NCI-H2081 (cell line): ENCODE measurements at regions not wholly inside any gene's neighbourhood (a gene's known extent, or its start where the extent isn't known, plus 50 kb on each side); places are given as distances from the start of the nearest gene placed in this dataset.
A peak's percentile ranks its signal among the peaks of the same experiment; 100 is the strongest.
"Not testable (repeated sequence)": the region's sequence is repeated elsewhere in the genome, so short reads cannot be mapped to it uniquely, and the experiment has no call there.

Experiments
- DNase-seq, 2 experiments: peaks; one replicate each; lab custom pipeline; 2025; lab: John Stamatoyannopoulos, UW

DNA sequence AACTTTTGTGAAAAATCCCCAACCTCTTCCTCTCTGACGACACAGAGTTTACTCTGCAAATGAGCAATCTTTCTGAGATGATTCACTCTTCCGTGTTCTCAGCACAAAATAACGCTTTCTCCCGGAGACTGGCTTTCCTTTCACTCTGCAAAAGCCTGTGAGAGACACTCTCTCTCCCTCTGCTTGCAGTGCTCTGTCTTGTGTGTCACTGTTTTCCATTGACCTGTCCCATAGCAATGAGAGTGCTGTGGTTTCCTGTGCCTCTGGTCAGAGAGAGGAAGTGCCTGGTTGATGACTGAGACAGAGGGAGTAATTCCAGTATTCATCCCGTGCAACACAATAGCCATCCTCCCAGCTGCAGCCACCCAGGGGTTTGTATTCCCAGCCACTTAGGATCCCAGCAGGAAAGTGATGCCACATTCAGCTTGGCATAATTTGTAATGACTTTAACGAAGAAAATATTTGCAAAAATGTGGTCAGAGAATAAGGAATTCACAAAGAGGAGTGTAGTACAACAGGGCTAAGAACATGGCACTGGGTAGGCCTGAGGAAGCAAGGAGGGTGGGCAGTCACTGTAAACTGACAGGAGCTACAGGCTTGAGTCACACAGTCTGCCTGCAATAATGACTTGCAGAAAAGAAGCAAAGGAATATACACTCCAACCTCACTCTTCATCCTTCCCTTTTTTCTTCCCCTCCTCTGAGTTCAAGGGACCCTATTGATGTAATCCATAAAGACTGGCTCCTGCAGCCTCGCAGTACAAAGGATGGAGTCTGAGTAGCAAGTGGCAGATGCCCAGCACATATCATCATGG, 463.5 kb upstream of the RGMB start:
- peak; percentile 20 to 56 for DNase-seq

DNA sequence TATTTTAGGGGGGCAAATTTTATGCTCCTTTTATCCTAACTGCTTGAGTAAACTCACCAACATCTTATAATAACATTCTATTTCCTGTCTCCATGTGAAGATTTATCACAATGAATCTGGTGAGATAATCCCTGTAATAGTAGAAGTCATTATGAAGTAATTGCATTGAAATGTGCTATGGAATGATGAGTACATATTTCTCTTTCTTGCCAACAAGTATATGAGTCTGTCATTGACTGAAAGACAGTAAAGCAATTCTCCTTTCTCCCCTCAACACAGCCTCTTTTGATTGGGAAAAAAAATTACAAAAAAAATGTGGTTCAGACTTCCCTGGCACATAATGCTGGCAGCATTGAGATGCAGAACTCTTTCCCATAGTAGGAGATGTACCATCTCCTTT, 459.2 kb upstream of the RGMB start:
- DNase-seq = no peak

DNA sequence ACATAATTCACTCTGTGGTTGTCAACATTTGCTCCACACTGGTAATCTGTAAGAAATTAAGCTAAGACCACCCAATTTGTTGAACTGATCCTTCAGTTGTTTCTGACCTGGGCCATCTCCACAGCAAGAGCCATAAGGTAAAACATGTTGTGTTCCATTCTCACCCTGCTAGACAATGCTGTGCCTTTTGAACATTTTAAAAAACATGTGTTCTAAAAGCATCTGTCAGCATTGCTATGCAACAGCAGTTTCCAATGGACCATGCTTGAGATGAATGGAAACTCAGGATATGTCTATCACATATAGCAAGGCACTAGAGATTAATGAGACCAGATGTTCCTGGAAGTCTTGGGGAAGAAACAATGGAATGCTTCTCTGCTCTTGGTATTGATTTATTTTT, 455.1 kb upstream of the RGMB start:
- DNase-seq = no peak

DNA sequence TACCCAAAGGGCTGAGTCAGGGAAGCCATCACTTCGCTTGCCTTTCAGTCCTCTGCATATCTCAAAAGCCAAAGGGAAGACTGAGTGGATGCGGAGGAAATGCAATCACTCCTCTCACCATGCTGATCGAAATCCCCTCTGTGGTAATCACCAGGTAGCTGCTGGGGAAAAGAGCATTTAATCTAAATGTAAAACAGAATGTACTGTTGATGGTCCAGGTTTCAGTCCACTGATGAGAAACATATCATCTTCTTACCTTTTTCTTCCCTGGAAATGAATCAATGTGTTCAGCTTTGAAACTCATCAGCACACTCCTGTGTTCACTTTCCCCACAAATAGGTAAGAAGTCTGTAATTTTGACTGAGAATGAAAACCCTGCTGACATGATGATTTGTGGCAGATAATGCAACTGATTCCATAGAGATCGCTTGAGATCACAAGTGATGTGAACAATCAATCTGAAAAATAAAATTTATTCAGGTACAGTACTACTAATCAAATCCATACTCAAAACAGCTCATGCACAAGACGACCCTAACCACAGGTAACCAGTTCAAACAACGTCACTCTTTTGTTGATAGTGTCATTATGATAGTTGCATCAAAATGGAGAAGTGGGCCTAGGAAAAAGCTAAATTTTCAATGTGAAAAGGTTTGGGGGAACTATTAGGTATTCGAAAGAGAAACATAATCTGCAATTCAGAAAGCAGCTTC, 454.0 kb upstream of the RGMB start:
- no peak for DNase-seq

DNA sequence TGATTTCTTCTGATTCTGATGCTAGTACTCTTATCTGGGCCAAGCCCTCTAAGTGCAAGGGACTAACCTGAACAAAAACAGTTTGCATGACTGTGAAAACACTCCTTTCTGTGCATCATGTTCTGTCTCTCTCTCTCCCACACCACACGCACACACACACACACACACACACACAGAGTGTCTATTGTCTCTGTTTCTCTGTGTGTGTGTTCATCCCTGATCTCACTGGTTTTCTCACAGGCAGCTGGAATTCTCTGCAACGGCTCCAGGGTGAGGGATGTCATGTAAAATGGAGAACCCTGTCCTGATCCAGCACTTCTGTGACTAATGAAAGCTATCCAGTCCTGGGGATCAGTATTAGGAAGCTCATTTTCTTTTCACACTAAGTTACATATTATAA, 453.1 kb upstream of the RGMB start:
- DNase-seq = no peak

DNA sequence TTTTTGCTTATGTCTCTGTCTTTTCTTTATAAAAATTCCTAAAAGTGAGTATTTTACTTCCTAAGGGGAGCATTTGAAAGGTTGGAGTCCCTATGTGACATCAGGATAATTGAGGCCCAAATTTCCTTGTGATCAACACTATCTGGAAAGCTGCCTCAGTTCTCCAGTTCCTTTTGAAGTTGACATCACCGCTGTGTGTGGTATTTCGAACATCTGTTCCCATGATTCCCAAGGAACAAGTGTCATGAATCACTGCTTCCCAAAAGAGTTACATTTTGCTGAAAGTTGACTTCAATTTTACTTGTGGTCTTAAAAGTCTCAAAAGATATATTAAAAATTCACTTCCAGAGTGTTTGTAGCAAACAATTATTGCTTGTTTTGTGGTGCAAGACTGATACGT, 452.1 kb upstream of the RGMB start:
- DNase-seq = no peak

DNA sequence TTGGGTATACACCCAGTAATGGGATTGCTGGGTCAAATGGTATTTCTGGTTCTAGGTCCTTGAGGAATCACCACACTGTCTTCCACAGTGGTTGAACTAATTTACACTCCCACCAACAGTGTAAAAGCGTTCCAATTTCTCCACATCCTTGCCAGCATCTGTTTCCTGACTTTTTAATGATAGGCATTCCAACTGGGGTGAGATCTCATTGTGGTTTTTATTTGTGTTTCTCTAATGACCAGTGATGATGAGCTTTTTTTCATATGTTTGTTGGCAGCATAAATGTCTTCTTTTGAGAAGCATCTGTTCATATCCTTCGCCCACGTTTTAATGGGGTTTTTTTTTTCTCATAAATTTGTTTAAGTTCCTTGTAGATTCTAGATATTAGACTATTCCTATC, 448.3 kb upstream of the RGMB start:
- not testable (repeated sequence) for DNase-seq

DNA sequence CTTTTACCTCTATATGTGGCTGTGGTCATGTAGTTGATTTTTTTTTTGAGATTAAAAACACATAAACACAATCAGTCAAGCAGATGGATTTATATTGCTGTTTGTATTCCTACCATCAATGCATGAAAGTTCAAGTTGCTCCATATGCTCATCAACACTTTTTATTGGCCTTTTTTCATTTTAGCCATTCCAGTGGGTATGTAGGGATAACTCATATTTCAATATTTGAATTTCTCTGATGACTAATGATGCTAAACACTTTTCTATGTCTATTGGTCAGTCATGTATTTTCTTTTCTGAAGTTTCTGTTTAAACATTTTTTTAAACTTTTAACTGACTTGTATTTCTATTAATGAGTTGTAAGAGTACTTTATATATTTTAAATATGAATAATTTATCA, 445.4 kb upstream of the RGMB start:
- no peak for DNase-seq

DNA sequence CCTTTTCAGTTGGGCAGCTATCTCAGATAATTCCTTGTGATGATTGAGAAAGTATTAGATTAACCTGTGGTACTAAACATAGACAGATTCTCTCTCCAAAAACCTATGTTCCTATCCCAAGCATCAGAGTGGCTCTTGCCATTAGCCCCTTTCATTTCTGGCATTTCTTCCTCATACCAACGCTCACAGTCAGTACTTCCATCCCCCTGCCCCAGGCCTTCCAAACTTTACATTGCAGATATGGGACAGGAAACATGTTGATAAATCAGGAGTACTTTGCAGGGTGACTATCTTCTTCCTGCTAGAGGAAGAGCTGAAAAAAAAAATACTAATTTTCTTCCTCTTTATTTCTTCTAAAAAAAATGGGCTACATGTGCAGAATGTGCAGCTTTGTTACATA, 442.6 kb upstream of the RGMB start:
- no peak for DNase-seq

DNA sequence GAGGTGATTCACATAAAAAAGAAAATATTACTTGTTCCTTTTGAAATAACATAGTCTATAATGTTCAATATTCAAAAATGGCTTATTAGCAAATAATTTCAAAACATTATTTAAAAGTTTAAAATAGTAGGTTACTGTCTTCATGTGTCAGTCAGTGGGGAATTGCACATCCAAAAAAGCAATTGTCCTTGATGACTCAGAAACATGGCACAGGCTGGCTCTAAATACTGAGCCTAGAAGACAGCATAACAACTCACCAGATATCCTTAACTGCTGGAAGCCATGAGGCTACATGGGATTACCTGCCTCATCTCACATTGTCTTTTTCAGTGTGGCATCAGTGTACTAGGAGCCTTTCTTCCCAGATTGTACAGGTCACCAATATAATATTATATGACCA, 439.5 kb upstream of the RGMB start:
- DNase-seq = no peak

DNA sequence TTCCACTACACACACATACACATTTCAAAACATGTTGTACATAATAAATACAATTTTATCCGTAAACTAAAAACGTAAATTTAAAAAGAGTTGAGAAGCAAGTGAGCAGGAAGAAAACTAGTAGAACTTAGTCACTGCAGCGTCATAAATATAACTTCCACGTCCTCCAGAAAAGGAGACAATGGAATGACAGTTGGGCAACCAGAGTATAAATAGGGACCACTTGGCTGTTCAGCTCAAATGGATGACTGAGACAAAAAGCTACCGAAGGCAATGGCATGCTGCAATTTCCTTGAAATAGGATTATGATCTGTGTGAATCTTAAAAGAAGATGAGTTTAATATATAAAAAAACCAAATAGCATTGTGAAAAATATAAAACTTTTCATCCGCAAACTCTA, 438.5 kb upstream of the RGMB start:
- DNase-seq = no peak

DNA sequence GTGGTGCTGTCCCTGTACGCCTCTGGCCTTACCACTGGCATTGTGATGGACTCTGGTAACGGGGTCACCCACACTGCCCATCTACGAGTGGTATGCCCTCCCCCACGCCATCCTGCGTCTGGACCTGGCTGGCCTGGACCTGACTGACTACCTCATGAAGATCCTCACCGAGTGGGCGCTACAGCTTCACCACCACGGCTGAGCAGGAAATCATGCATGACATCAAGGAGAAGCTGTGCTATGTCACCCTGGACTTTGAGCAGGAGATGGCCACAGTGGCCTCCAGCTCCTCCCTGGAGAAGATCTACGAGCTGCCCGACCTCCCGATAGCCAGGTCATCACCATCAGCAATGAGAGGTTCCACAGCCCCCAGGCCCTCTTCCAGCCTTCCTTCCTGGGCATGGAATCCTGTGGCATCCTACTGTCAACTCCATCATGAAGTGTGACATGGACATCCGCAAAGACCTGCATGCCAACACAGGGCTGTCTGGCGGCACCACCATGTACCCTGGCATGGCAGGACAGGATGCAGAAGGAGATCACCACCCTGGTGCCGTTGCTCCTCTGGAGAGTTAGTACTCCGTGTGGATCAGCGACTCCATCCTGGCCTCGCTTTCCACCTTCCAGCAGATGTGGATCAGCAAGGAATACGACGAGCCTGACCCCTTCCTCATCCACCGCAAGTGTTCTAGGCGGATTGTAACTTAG, 434.2 kb upstream of the RGMB start:
- no peak for DNase-seq

DNA sequence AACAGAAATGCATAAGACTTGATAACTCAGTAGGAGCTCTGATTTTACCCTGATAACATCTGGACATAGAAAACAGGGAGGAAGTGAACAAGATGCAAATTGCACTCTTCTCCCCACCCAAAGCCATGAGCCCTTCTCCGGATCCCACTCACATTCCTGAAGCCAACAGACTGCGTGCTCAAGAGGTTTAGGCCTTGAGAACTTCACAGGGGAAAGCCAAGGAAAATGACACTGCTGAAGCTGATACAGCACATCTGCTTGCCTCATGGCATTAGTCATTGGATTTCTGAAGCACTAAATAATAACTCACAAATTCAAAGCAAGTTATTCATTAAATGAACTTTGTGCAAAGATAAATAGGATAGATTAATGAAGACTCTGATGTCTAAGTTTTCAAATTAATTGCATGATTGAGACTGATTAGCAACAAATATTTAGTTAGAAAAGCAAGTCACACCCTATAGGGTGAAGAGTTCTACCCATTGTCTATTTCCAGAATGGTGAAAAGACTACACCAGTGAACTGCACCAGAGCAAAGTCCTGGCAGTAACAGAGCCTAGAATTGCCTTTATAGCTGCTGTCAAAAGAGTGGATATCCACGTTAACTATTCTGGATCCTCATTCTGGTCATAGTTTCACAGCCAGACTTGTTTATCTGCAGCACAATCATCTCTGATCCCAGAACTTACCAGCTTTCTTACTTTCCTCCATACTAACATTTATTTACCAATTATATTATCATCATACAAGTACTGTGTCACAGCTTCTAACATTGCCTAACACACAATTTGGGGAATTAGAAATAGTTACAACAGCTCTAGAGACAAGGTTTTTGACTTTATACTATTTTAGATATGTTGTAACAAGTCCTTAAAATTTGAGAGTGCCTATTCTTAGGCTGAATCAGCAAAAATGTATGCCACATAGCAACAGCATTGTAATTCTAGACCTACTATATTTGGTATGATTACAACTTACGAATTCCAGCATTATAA, 432.1 kb upstream of the RGMB start:
- DNase-seq = no peak

DNA sequence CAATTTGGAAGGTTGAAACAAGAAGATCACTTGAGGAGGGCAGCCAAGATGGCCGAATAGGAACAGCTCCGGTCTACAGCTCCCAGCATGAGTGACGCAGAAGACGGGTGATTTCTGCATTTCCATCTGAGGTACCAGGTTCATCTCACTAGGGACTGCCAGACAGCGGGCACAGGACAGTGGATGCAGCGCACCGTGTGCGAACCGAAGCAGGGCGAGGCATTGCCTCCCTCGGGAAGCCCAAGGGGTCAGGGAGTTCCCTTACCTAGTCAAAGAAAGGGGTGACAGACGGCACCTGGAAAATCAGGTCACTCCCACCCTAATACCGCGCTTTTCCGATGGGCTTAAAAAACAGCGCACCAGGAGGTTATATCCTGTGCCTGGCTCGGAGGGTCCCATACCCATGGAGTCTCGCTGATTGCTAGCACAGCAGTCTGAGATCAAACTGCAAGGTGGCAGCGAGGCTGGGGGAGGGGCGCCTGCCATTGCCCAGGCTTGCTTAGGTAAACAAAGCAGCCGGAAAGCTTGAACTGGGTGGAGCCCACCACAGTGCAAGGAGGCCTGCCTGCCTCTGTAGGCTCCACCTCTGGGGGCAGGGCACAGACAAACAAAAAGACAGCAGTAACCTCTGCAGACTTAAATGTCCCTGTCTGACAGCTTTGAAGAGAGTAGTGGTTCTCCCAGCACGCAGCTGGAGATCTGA, 430.4 kb upstream of the RGMB start:
- not testable (repeated sequence) for DNase-seq

DNA sequence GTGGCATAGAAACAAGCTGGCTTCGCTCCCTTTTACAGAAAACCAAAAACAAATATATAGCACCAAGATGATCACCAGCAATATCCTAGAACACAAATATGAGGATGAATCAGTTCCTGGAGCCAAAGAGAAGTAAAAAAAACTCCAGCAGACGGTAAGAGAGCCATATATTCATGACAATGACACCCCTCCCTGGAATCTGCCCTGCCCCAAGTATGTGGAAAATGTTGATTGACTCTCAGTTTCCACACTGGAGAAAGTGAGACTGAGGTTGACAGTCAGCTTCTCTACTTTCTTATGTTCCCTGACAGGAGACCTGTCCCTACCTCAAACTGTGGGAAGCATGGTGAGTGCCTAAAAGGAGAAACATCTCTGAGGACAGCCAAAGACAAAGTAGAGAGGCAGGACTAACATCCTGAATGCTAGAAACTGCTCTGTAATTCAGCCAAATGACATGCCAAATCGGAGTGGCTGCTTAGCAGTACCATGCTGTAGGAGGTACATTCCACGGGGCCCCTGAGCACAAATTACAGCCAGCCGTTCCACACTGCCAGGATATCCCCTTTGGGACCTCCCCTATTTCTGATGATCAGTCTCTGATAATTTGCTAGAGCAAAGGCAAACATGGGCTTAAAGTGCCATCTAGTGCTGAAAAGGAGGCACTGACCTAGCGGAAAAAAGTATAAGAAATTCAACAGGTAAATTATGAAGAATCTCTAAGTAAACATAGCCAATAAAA, 424.0 kb upstream of the RGMB start:
- no peak for DNase-seq

DNA sequence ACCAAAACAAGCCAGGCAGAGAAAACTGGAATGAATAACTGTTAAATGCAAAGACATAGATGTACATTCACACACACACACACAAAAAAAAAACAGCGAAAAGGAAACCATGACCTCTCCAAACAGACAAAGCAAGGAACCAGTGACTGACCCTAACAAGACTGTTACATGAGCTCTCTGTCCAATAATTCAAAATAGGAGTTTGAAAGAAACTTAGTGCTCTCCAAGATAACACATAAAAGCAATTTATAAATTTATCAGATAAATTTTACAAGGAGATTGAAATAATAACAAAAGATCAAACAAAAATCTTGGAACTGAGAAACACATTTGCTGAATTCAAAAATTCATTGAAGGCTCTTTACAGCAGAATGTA, 423.5 kb upstream of the RGMB start:
- no peak for DNase-seq

DNA sequence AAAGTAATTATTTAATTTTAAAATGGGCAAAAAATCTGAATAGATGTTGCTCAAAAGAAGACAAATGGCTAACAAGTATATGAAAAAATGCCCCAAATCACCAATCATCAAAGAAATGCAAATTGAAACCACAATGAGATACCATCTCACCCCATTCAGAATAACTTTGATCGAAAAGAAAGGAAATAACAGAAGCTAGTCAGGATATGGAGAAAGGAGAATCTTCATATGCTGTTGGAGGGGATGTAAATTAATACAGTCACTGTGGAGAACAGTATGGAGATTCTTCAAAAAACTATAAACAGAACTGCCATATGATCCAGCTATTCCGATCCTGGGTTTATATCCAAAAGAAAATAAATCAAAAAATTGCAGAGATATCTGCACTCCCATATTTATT, 418.5 kb upstream of the RGMB start:
- DNase-seq = no peak

DNA sequence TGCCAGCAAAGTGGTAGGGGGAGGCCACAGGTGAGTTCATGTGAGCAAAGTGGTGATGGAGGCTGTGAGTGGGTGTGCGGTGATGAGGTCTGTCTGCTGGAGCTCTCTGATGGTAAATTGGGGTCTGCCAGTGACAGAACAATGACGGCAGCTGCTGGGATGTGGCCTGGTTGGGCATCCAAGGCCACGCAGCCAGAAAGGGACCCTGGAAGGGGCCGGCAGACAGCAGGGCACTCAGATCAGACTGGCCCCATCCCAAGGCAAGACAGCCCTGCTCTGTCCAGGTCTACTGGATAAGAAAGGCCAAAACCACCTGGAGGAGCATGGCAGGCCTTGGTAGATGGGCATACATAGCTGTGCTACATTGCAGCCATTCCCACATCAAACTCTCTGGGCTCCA, 412.9 kb upstream of the RGMB start:
- no peak for DNase-seq

DNA sequence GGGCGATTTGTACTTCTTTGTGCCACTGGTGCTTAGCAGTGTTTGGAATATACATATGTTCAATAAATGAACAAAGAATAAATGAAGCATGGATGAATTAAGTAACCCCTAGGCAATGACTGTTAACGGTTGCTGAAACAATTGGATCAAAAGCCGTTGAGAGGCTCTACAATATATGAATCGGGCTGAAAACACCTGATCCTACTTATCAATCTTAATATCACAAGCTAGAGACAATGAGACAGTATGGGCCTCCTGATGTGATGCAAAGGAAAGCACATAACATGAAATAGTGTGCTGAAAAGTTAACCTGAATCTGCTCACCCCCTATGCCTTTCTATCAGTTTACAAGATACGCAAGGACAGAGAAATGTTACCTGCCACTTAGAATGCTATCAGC, 410.3 kb upstream of the RGMB start:
- no peak for DNase-seq

DNA sequence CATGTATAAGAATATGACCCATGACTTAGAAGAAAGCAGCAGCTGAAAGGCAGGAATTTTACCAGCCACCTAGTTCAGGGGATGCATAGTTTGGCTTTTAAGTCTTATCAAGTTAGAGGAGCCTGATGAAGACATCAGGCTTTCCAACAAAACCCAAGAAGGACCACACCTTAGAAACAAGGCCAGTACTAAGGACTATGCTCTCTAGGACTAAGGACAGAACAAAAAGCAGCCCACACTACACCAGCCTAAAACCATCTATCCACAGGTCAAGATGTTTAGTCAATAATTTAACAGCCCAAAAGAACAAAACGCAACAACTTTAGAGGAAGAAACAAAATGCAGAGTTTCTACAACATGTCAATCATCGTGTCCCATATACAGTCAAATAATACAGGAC, 408.9 kb upstream of the RGMB start:
- DNase-seq = no peak

DNA sequence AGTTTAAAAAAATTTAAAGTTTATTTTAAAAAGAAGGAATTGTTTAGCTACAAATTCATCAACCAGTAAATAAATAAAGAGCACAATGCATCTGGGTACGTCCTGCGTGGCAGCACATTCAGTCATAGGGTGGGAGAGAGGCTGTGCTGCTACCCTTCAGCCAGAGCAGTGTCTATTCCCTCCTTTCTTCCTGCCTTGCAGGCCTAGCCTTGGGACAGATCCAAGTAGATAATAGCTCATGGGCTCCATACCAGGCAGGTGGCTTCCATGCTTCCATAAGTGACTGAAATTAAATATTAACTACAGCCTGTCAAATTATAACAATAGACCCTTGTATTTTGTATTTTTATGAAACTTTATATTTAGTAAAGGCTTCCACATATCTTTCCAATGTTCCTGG, 408.3 kb upstream of the RGMB start:
- peak; percentile 27 to 80 for DNase-seq
